Thyroid gland (tissue), 4 donors: ENCODE measurements at regions not wholly inside any gene's neighbourhood (a gene's known extent, or its start where the extent isn't known, plus 50 kb on each side); places are given as distances from the start of the nearest gene placed in this dataset.

Experiments used
- DNase-seq, 2 donors: peaks; one replicate each; pipeline ENCODE4 v3.0.0-alpha.2; 2019
- H3K27ac ChIP-seq, 3 donors: fragments of 200-600 bp; sonication (generic); 1 replicate in 2 of 3; 2 replicates in 1 of 3; pipeline ENCODE4 v1.5.1; 2016 to 2019; ENCODE audit warnings: mild to moderate bottlenecking in 1 of 3, moderate library complexity in 1 of 3
- H3K27me3 ChIP-seq: fragments of 200-600 bp; sonication (generic); one replicate; pipeline ENCODE4 v1.5.1; 2019
- H3K36me3 ChIP-seq, 2 donors: fragments of 200-600 bp; sonication (generic); one replicate each; pipeline ENCODE4 v1.5.1; 2016 to 2019
- H3K4me1 ChIP-seq, 2 donors: fragments of 200-600 bp; sonication (generic); one replicate each; pipeline ENCODE4 v1.5.1; 2017 to 2019
- H3K4me3 ChIP-seq, 3 donors: fragments of 200-600 bp; sonication (generic); replicated peaks in 1 of 3; 1 replicate in 2 of 3; 2 replicates in 1 of 3; pipeline ENCODE4 v1.5.1; 2016; ENCODE audit warnings: mild to moderate bottlenecking in 1 of 3
- H3K9me3 ChIP-seq: fragments of 200-600 bp; sonication (generic); one replicate; pipeline ENCODE4 v1.5.1; 2017
- CTCF ChIP-seq, 6 experiments: fragments of 200-600 bp in 3 of 6; fragments of 450-650 bp in 3 of 6; sonication (generic) in 3 of 6; IDR thresholded peaks; one replicate each; pipeline ENCODE4 v1.5.1; 2016 to 2019; ENCODE audit warnings: antibody characterized with exemption in 6 of 6, mild to moderate bottlenecking in 2 of 6, inconsistent platforms in 1 of 6, moderate library complexity in 1 of 6
- POLR2A ChIP-seq, 2 donors: fragments of 450-650 bp; IDR thresholded peaks; one replicate each; pipeline ENCODE4 v1.6.1; 2017; ENCODE audit warnings: antibody characterized with exemption in 2 of 2, mild to moderate bottlenecking in 2 of 2, moderate library complexity in 1 of 2
- WGBS, 2 donors: methylation state at CpG; one replicate each; pipeline ENCODE4 v1.1.5; 2017; 5-methylcytosine and 5-hydroxymethylcytosine counted together
- intact Hi-C: fragments of 100-400 bp; cut with DNase I; formaldehyde crosslinking; loops from one replicate; pipeline ENCODE4 v1.15.1; 2023

GRCh38 chr5:2626572-2626971 lies 124.9 kb downstream of the IRX2 start:
- TF ChIP-seq POLR2A (IDR thresholded peaks at IDR 0.05): no peak
- no peak for TF ChIP-seq CTCF (IDR thresholded peaks at IDR 0.05)
- intact Hi-C loops: no loop called here
- H3K27me3 ChIP-seq: no peaks in the 10 kb centered on the region
- H3K9me3 ChIP-seq: no peaks in the 10 kb centered on the region
- no peak overlapping the region for H3K27ac ChIP-seq
- H3K4me3 ChIP-seq: no peak overlapping the region
- 95 to 100% methylated on average over 2 of the region's 2 CpGs for WGBS, 2 donors
- DNase-seq: no peak
- H3K4me1 ChIP-seq: no peaks in the 10 kb centered on the region
- H3K36me3 ChIP-seq: no peaks in the 10 kb centered on the region

- no peaks in the 10 kb centered on the region for H3K27me3 ChIP-seq
- no peak for DNase-seq
- no peak overlapping the region for H3K27ac ChIP-seq
- TF ChIP-seq POLR2A (IDR thresholded peaks at IDR 0.05): no peak
- TF ChIP-seq CTCF (IDR thresholded peaks at IDR 0.05): no peak
- H3K4me3 ChIP-seq: no peak overlapping the region
- intact Hi-C loops: no loop called here
- no peaks in the 10 kb centered on the region for H3K9me3 ChIP-seq
- no peaks in the 10 kb centered on the region for H3K4me1 ChIP-seq
- WGBS, 2 donors: 68 to 80% methylated on average over 5 of the region's 5 CpGs
- no peaks in the 10 kb centered on the region for H3K36me3 ChIP-seq
Measured at GRCh38 chr5:2622866-2623265, 128.6 kb downstream of the IRX2 start.

GRCh38 chr5:2621631-2622030 lies 129.8 kb downstream of the IRX2 start:
- no peak for DNase-seq
- Histone ChIP-seq H3K27me3 (no peaks in the 10 kb centered on the region), H3K36me3 (no peaks in the 10 kb centered on the region), H3K9me3 (no peaks in the 10 kb centered on the region), H3K4me1 (no peaks in the 10 kb centered on the region), H3K4me3 (no peak overlapping the region), H3K27ac (no peak overlapping the region)
- 77 to 83% methylated on average over 8 of the region's 8 CpGs for WGBS, 2 donors
- TF ChIP-seq CTCF (IDR thresholded peaks at IDR 0.05) (no peak), POLR2A (IDR thresholded peaks at IDR 0.05) (no peak)
- intact Hi-C loops: no loop called here

GRCh38 chr5:2619216-2619615 lies 132.3 kb downstream of the IRX2 start:
- Histone ChIP-seq H3K27me3 (no peaks in the 10 kb centered on the region), H3K4me3 (no peak overlapping the region), H3K4me1 (no peaks in the 10 kb centered on the region), H3K9me3 (no peaks in the 10 kb centered on the region), H3K27ac (no peak overlapping the region), H3K36me3 (no peaks in the 10 kb centered on the region)
- intact Hi-C loops: no loop called here
- WGBS, 2 donors: 73 to 77% methylated on average over 6 of the region's 6 CpGs
- no peak for TF ChIP-seq CTCF (IDR thresholded peaks at IDR 0.05)
- DNase-seq: no peak

GRCh38 chr5:2617461-2617860 lies 134.0 kb downstream of the IRX2 start:
- 80 to 94% methylated on average over 5 of the region's 5 CpGs for WGBS, 2 donors
- no peak for DNase-seq
- Histone ChIP-seq H3K27me3 (no peaks in the 10 kb centered on the region), H3K4me3 (no peak overlapping the region), H3K4me1 (no peaks in the 10 kb centered on the region), H3K27ac (no peak overlapping the region), H3K9me3 (no peaks in the 10 kb centered on the region), H3K36me3 (no peaks in the 10 kb centered on the region)
- intact Hi-C loops: no loop called here
- no peak for TF ChIP-seq CTCF (IDR thresholded peaks at IDR 0.05)
- no peak for TF ChIP-seq POLR2A (IDR thresholded peaks at IDR 0.05)
